GM23338 (cell line): ENCODE measurements at regions not wholly inside any gene's neighbourhood (a gene's known extent, or its start where the extent isn't known, plus 50 kb on each side); places are given as distances from the start of the nearest gene placed in this dataset.

Source experiments
- ATAC-seq: fragments of 200-7000 bp; cut with Tn5 transposase; 3 replicates; pipeline ENCODE4 v1.9.1; 2020
- DNase-seq: peaks from one replicate; pipeline ENCODE4 v3.0.0-alpha.2; 2015; ENCODE audit warnings: low spot score
- H2AFZ ChIP-seq: fragments of 200-600 bp; sonication (generic); 2 replicates; pipeline ENCODE4 v1.8.0; 2016; ENCODE audit warnings: antibody characterized with exemption, mild to moderate bottlenecking, moderate library complexity
- H3F3A ChIP-seq: fragments of 200-600 bp; sonication (generic); replicated peaks from 2 replicates; pipeline ENCODE4 v1.8.0; 2017; ENCODE audit warnings: antibody characterized with exemption, mixed run types, low read depth
- H3K27ac ChIP-seq: fragments of 200-600 bp; sonication (generic); 2 replicates; pipeline ENCODE4 v1.6.1; 2016; ENCODE audit warnings: low read depth
- H3K27me3 ChIP-seq: fragments of 200-600 bp; sonication (generic); 2 replicates; pipeline ENCODE4 v1.8.0; 2016; ENCODE audit warnings: mild to moderate bottlenecking, mixed run types, moderate library complexity; ENCODE audit not compliant: insufficient read depth
- H3K36me3 ChIP-seq: fragments of 200-600 bp; sonication (generic); 2 replicates; pipeline ENCODE4 v1.8.0; 2016; ENCODE audit warnings: mild to moderate bottlenecking; ENCODE audit not compliant: insufficient read depth
- H3K4me1 ChIP-seq: fragments of 200-600 bp; sonication (generic); 2 replicates; pipeline ENCODE4 v1.8.0; 2016; ENCODE audit warnings: mild to moderate bottlenecking, moderate library complexity; ENCODE audit not compliant: insufficient read depth
- H3K4me2 ChIP-seq: fragments of 200-600 bp; sonication (generic); 2 replicates; pipeline ENCODE4 v1.7.1; 2017; ENCODE audit warnings: mixed run types
- H3K4me3 ChIP-seq: fragments of 200-600 bp; sonication (generic); 2 replicates; pipeline ENCODE4 v1.6.1; 2016; ENCODE audit warnings: mixed run types
- H3K79me2 ChIP-seq: fragments of 200-600 bp; sonication (generic); replicated peaks from 2 replicates; pipeline ENCODE4 v1.8.0; 2017; ENCODE audit warnings: mild to moderate bottlenecking; ENCODE audit not compliant: insufficient read depth
- H3K9me2 ChIP-seq: fragments of 200-600 bp; sonication (generic); 2 replicates; pipeline ENCODE4 v1.8.0; 2017; ENCODE audit not compliant: insufficient read depth
- H4K20me1 ChIP-seq: fragments of 200-600 bp; sonication (generic); replicated peaks from 2 replicates; pipeline ENCODE4 v1.8.0; 2017; ENCODE audit warnings: mild to moderate bottlenecking; ENCODE audit not compliant: insufficient read depth
- H3K27ac Mint-ChIP-seq: 2 replicates; pipeline ENCODE4 v1.8.0; 2020; ENCODE audit warnings: inconsistent platforms, mild to moderate bottlenecking, moderate library complexity, mixed read lengths
- H3K27me3 Mint-ChIP-seq: 3 replicates; pipeline ENCODE4 v1.8.0; 2022; ENCODE audit warnings: low read depth, mild to moderate bottlenecking, moderate library complexity, mixed read lengths, inconsistent platforms; ENCODE audit not compliant: insufficient read depth, poor library complexity
- H3K36me3 Mint-ChIP-seq: 3 replicates; pipeline ENCODE4 v1.8.0; 2021; ENCODE audit warnings: low read depth, mild to moderate bottlenecking, inconsistent platforms, moderate library complexity, mixed read lengths
- H3K4me1 Mint-ChIP-seq: 3 replicates; pipeline ENCODE4 v1.8.0; 2020; ENCODE audit warnings: mild to moderate bottlenecking, inconsistent platforms, mixed read lengths
- H3K4me3 Mint-ChIP-seq: 3 replicates; pipeline ENCODE4 v1.8.0; 2021; ENCODE audit warnings: moderate library complexity, mild to moderate bottlenecking, inconsistent platforms, mixed read lengths
- H3K9me3 Mint-ChIP-seq: 3 replicates; pipeline ENCODE4 v1.8.0; 2020; ENCODE audit warnings: moderate library complexity, mild to moderate bottlenecking, inconsistent platforms, mixed read lengths
- CREB1 ChIP-seq: fragments of 250-450 bp; sonication (Bioruptor Pico); IDR thresholded peaks from 2 replicates; pipeline ENCODE4 v1.5.0; 2020; ENCODE audit warnings: low read depth, mild to moderate bottlenecking, moderate library complexity
- EZH2phosphoT487 ChIP-seq: fragments of 200-600 bp; sonication (generic); IDR thresholded peaks from one replicate; pipeline ENCODE4 v1.8.1; 2018; ENCODE audit warnings: antibody characterized with exemption; ENCODE audit not compliant: unreplicated experiment
- JUNB ChIP-seq: IDR thresholded peaks from one replicate; pipeline ENCODE4 v1.6.1; 2016; ENCODE audit warnings: antibody characterized with exemption; ENCODE audit not compliant: unreplicated experiment
- NANOG ChIP-seq: IDR thresholded peaks from 2 replicates; pipeline ENCODE4 v1.6.1; 2016; ENCODE audit warnings: antibody characterized with exemption, borderline replicate concordance
- POLR2AphosphoS5 ChIP-seq: IDR thresholded peaks from 2 replicates; pipeline ENCODE4 v1.6.1; 2016; ENCODE audit warnings: antibody characterized with exemption, low read depth
- ZNF114 ChIP-seq: fragments of 250-450 bp; sonication (Bioruptor Pico); IDR thresholded peaks from 2 replicates; pipeline ENCODE4 v1.5.0; 2020; ENCODE audit warnings: mild to moderate bottlenecking, moderate library complexity
- ZNF331 ChIP-seq: fragments of 250-450 bp; sonication (Bioruptor Pico); IDR thresholded peaks from 2 replicates; pipeline ENCODE4 v1.5.0; 2020; ENCODE audit warnings: low read depth, mild to moderate bottlenecking, moderate library complexity
- TF ChIP-seq, protein P1 (sequence below): IDR thresholded peaks from one replicate; pipeline ENCODE4 v1.6.1; 2018; ENCODE audit warnings: antibody characterized with exemption; ENCODE audit not compliant: unreplicated experiment
- TF ChIP-seq, protein P2 (sequence below), 2 experiments: fragments of 200-600 bp in 1 of 2; sonication (generic) in 1 of 2; conservative IDR thresholded peaks; 2 replicates each; pipeline versions ENCODE4 v1.5.1 to v1.6.1; 2016 to 2017; ENCODE audit warnings: antibody characterized with exemption in 2 of 2, low read depth in 2 of 2, mild to moderate bottlenecking in 2 of 2, moderate library complexity in 1 of 2
- TF ChIP-seq, protein P3 (sequence below): IDR thresholded peaks from 2 replicates; pipeline ENCODE4 v1.6.1; 2016; ENCODE audit warnings: antibody characterized with exemption

DNA sequence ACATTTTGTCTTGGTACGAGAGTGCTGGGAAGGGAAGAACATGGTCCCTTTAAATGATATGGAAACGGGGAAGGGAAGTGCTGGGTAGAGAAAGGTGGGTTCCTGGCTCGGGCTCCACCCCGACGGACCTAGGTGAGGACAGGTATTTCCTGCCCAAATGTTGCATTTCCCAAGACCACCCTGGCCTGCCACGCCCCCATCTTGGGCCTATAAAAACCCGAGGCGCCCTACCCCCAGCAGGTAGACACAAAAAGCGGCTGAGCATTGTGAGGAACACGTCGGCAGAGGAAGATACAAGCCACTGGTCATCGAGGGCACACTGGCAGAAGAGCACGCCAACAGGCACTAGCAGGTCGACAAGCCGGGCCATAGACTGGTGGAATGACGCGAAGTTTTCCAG lies 99.4 kb downstream of the AASDHPPT start:
- Histone ChIP-seq H4K20me1 (no peaks in the 10 kb centered on the region), H3K4me2 (no peak overlapping the region), H3K4me1 (0 out of 2 replicates have a peak, but pooled peaks cover 6% of the 10 kb centered on the region), H3K36me3 (no peaks in the 10 kb centered on the region), H3K27ac (no peak overlapping the region), H3K4me3 (no peak overlapping the region), H2AFZ (peak overlapping the region; percentile 11), H3K9me2 (no peaks in the 10 kb centered on the region), H3K27me3 (no peaks in the 10 kb centered on the region), H3K79me2 (no peaks in the 10 kb centered on the region), H3F3A (no peaks in the 10 kb centered on the region)
- H3K36me3 Mint-ChIP-seq, result 0 out of 3 replicates have a peak, but pooled peaks cover 4% of the 10 kb centered on the region
- H3K4me1 Mint-ChIP-seq, result peaks cover 8% of the 10 kb centered on the region; the same call in 1 of the 3 replicates
- peaks cover 15% of the 10 kb centered on the region for H3K9me3 Mint-ChIP-seq
- ATAC-seq (no peak), DNase-seq (no peak)
- no peak for TF ChIP-seq EZH2phosphoT487
- TF ChIP-seq POLR2AphosphoS5, result no peak
- no peak overlapping the region for H3K27ac Mint-ChIP-seq
- no peak overlapping the region for H3K4me3 Mint-ChIP-seq
- H3K27me3 Mint-ChIP-seq, result peaks cover 7% of the 10 kb centered on the region

DNA sequence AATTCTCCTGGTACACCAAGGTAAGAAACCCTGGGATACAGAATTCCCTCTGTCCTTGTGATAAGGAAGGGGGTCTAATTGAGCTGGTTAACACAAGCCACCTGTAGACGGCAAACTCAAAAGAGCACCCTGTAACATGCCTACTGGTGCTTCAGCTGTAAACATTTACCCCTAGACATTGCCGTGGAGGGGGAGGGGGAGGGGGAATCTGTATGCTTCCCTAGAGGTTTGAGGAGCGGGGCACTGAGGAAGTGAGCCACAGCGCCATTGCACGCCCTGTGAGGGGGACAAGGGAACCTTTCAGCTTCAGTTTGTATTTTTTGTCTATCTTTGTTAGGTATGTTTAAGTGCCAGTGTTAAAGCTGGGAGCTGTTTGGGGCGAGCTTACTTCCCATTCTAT lies 99.8 kb downstream of the AASDHPPT start:
- no peaks in the 10 kb centered on the region for H3K36me3 ChIP-seq
- no peaks in the 10 kb centered on the region for H3K27me3 ChIP-seq
- H3K9me3 Mint-ChIP-seq, result peaks cover 19% of the 10 kb centered on the region
- H2AFZ ChIP-seq, result peak overlapping the region; percentile 11
- no peaks in the 10 kb centered on the region for H3F3A ChIP-seq
- no peak overlapping the region for H3K4me3 Mint-ChIP-seq
- no peak; the same call in 2 of the 3 replicates for ATAC-seq
- H3K36me3 Mint-ChIP-seq, result 0 out of 3 replicates have a peak, but pooled peaks cover 4% of the 10 kb centered on the region
- no peak overlapping the region for H3K4me3 ChIP-seq
- H3K27ac ChIP-seq, result no peak overlapping the region
- no peaks in the 10 kb centered on the region for H3K79me2 ChIP-seq
- no peak overlapping the region; the same call in 1 of the 2 replicates for H3K27ac Mint-ChIP-seq
- H3K9me2 ChIP-seq, result no peaks in the 10 kb centered on the region
- H3K27me3 Mint-ChIP-seq, result peaks cover 7% of the 10 kb centered on the region
- TF ChIP-seq NANOG, result no peak
- TF ChIP-seq JUNB, result no peak
- no peak for TF ChIP-seq CREB1 (CRISPR knock-in tag)
- TF ChIP-seq, protein P1, sequence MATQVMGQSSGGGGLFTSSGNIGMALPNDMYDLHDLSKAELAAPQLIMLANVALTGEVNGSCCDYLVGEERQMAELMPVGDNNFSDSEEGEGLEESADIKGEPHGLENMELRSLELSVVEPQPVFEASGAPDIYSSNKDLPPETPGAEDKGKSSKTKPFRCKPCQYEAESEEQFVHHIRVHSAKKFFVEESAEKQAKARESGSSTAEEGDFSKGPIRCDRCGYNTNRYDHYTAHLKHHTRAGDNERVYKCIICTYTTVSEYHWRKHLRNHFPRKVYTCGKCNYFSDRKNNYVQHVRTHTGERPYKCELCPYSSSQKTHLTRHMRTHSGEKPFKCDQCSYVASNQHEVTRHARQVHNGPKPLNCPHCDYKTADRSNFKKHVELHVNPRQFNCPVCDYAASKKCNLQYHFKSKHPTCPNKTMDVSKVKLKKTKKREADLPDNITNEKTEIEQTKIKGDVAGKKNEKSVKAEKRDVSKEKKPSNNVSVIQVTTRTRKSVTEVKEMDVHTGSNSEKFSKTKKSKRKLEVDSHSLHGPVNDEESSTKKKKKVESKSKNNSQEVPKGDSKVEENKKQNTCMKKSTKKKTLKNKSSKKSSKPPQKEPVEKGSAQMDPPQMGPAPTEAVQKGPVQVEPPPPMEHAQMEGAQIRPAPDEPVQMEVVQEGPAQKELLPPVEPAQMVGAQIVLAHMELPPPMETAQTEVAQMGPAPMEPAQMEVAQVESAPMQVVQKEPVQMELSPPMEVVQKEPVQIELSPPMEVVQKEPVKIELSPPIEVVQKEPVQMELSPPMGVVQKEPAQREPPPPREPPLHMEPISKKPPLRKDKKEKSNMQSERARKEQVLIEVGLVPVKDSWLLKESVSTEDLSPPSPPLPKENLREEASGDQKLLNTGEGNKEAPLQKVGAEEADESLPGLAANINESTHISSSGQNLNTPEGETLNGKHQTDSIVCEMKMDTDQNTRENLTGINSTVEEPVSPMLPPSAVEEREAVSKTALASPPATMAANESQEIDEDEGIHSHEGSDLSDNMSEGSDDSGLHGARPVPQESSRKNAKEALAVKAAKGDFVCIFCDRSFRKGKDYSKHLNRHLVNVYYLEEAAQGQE, result no peak
- 0 out of 2 replicates have a peak, but pooled peaks cover 6% of the 10 kb centered on the region for H3K4me1 ChIP-seq
- H3K4me2 ChIP-seq, result no peak overlapping the region
- H4K20me1 ChIP-seq, result no peaks in the 10 kb centered on the region
- DNase-seq, result peak; percentile 26
- peaks cover 8% of the 10 kb centered on the region; the same call in 1 of the 3 replicates for H3K4me1 Mint-ChIP-seq

DNA sequence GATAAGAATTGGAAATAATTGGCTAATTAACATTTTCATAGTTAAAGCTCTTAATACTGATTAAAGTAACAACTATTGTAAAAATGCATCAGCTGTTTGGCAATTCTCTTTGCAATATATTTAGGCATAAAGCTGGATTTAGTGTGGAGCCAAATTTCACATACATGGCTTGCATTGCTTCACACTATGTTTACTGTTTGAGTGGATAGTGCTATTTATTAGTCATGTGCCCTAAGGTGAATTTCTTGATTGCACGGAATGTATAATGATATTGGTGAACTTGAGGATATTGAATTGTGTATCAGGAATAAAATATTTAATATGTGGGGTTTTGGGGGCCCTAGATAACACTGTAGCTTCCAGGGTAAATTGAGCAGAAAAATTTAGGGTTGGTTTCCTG lies 100.9 kb downstream of the AASDHPPT start:
- 0 out of 2 replicates have a peak, but pooled peaks cover 6% of the 10 kb centered on the region for H3K4me1 ChIP-seq
- 0 out of 3 replicates have a peak, but pooled peaks cover 4% of the 10 kb centered on the region for H3K36me3 Mint-ChIP-seq
- H3K27me3 Mint-ChIP-seq, result peaks cover 6% of the 10 kb centered on the region
- H3K4me1 Mint-ChIP-seq, result peaks cover 8% of the 10 kb centered on the region; the same call in 1 of the 3 replicates
- H3K4me3 ChIP-seq, result no peak overlapping the region
- no peaks in the 10 kb centered on the region for H3K79me2 ChIP-seq
- no peaks in the 10 kb centered on the region for H3K27me3 ChIP-seq
- H3K9me2 ChIP-seq, result no peaks in the 10 kb centered on the region
- H2AFZ ChIP-seq, result no peak overlapping the region
- no peak overlapping the region for H3K4me3 Mint-ChIP-seq
- H3K36me3 ChIP-seq, result no peaks in the 10 kb centered on the region
- ATAC-seq, result no peak
- H3K27ac ChIP-seq, result no peak overlapping the region
- H3F3A ChIP-seq, result no peaks in the 10 kb centered on the region
- peaks cover 23% of the 10 kb centered on the region for H3K9me3 Mint-ChIP-seq
- no peak overlapping the region for H3K4me2 ChIP-seq
- no peak for DNase-seq
- H4K20me1 ChIP-seq, result no peaks in the 10 kb centered on the region
- no peak overlapping the region for H3K27ac Mint-ChIP-seq
- TF ChIP-seq JUNB, result no peak
- no peak for TF ChIP-seq ZNF114 (CRISPR knock-in tag)
- TF ChIP-seq, protein P2, sequence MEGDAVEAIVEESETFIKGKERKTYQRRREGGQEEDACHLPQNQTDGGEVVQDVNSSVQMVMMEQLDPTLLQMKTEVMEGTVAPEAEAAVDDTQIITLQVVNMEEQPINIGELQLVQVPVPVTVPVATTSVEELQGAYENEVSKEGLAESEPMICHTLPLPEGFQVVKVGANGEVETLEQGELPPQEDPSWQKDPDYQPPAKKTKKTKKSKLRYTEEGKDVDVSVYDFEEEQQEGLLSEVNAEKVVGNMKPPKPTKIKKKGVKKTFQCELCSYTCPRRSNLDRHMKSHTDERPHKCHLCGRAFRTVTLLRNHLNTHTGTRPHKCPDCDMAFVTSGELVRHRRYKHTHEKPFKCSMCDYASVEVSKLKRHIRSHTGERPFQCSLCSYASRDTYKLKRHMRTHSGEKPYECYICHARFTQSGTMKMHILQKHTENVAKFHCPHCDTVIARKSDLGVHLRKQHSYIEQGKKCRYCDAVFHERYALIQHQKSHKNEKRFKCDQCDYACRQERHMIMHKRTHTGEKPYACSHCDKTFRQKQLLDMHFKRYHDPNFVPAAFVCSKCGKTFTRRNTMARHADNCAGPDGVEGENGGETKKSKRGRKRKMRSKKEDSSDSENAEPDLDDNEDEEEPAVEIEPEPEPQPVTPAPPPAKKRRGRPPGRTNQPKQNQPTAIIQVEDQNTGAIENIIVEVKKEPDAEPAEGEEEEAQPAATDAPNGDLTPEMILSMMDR (conservative IDR thresholded peaks at IDR 0.05; ENCODE audit: low read depth in 2 of 2), result no peak
- TF ChIP-seq, protein P3, sequence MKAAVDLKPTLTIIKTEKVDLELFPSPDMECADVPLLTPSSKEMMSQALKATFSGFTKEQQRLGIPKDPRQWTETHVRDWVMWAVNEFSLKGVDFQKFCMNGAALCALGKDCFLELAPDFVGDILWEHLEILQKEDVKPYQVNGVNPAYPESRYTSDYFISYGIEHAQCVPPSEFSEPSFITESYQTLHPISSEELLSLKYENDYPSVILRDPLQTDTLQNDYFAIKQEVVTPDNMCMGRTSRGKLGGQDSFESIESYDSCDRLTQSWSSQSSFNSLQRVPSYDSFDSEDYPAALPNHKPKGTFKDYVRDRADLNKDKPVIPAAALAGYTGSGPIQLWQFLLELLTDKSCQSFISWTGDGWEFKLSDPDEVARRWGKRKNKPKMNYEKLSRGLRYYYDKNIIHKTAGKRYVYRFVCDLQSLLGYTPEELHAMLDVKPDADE, result no peak
- no peak for TF ChIP-seq ZNF331 (CRISPR knock-in tag)
- TF ChIP-seq POLR2AphosphoS5, result no peak
